ENCODE measurements at regions not wholly inside any gene's neighbourhood (a gene's known extent, or its start where the extent isn't known, plus 50 kb on each side); places are given as distances from the start of the nearest gene placed in this dataset.

DNA sequence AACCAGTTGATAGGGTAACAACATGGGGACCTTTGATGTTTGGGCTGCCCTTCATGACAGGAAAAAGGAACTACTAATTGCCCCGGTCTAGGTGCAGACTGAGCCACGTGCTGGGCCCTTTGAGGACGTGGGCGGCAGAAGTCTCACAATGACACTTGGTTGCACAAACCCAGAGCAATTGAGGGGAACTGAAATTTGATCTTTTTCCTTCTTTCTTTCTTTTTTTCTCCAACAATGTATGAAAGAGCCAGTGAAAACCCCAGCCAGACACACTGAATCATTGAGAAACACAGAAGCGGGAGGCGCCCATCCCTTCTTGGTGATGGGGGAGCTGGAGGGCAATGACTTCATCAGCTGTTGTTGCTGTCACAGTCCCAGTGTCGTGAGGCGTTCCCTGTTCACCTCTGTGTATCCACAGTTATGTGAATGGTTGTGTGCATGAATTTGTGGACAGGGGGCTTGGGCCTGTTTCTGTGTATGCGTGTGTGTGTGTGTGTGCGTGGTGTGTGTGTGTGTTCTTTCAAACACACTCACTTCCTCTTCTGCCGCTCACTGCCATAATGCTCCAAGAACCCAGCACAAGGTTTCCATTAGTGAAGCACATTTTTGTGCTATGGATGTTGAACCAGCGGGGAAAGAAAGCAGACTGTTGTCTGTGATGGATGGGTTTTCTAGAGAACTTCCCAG, 137.5 kb upstream of the CCND2 start:
- TF ChIP-seq, protein P1, sequence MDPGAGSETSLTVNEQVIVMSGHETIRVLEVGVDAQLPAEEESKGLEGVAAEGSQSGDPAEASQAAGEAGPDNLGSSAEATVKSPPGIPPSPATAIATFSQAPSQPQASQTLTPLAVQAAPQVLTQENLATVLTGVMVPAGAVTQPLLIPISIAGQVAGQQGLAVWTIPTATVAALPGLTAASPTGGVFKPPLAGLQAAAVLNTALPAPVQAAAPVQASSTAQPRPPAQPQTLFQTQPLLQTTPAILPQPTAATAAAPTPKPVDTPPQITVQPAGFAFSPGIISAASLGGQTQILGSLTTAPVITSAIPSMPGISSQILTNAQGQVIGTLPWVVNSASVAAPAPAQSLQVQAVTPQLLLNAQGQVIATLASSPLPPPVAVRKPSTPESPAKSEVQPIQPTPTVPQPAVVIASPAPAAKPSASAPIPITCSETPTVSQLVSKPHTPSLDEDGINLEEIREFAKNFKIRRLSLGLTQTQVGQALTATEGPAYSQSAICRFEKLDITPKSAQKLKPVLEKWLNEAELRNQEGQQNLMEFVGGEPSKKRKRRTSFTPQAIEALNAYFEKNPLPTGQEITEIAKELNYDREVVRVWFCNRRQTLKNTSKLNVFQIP (CRISPR knock-in tag; IDR thresholded peaks at IDR 0.05; ENCODE audit: borderline replicate concordance, low read depth), result no peak
- TF ChIP-seq SNAI2 (CRISPR knock-in tag; IDR thresholded peaks at IDR 0.05), result no peak
- TF ChIP-seq ARNTL (CRISPR knock-in tag; IDR thresholded peaks at IDR 0.05; ENCODE audit: borderline replicate concordance, low read depth), result no peak
- TF ChIP-seq TCF4 (CRISPR knock-in tag; IDR thresholded peaks at IDR 0.05; ENCODE audit: borderline replicate concordance), result no peak
- TF ChIP-seq, protein P2, sequence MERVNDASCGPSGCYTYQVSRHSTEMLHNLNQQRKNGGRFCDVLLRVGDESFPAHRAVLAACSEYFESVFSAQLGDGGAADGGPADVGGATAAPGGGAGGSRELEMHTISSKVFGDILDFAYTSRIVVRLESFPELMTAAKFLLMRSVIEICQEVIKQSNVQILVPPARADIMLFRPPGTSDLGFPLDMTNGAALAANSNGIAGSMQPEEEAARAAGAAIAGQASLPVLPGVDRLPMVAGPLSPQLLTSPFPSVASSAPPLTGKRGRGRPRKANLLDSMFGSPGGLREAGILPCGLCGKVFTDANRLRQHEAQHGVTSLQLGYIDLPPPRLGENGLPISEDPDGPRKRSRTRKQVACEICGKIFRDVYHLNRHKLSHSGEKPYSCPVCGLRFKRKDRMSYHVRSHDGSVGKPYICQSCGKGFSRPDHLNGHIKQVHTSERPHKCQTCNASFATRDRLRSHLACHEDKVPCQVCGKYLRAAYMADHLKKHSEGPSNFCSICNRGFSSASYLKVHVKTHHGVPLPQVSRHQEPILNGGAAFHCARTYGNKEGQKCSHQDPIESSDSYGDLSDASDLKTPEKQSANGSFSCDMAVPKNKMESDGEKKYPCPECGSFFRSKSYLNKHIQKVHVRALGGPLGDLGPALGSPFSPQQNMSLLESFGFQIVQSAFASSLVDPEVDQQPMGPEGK (CRISPR knock-in tag; IDR thresholded peaks at IDR 0.05; ENCODE audit: borderline replicate concordance), result no peak
- TF ChIP-seq ZNF70 (CRISPR knock-in tag; IDR thresholded peaks at IDR 0.05), result no peak
- no peak for TF ChIP-seq ZFP3 (CRISPR knock-in tag; IDR thresholded peaks at IDR 0.05)
- TF ChIP-seq RARB (CRISPR knock-in tag; IDR thresholded peaks at IDR 0.05), result no peak
